ENCODE measurements at regions not wholly inside any gene's neighbourhood (a gene's known extent, or its start where the extent isn't known, plus 50 kb on each side); places are given as distances from the start of the nearest gene placed in this dataset.

DNA sequence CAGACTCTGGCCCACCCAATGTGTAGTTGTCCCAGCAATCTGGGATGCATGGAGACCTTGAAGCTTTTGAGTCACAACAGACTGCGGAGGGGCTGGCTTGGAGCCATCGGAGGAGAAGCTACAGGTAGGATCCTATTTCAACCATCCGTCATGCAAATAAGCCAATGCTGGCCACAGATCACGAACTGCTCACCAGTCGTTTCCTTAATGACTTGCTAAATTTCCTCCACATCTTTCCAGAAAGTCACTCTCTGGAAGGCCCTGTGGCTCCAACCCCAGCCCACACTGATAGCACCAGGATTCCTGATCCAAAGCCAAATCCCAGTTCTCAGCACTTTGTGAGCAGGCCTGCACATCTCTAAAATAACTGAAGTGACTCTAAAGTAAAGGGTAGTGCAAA, 321.3 kb downstream of the RAB28 start:
- 86% methylated on average over 5 of the region's 5 CpGs; no CpG with 5 or more reads in 1 of the 2 donors for WGBS, 2 donors (ENCODE audit: low coverage in 1 of 2)
- intact Hi-C loops (cut with DNase I; ENCODE audit: low total_unique reads) = no loop called here
- TF ChIP-seq POLR2AphosphoS5 (IDR thresholded peaks at IDR 0.05) (no peak), EP300 (IDR thresholded peaks at IDR 0.05; ENCODE audit: low read depth) (no peak), POLR2A (IDR thresholded peaks at IDR 0.05) (no peak)
- TF ChIP-seq, protein P1, sequence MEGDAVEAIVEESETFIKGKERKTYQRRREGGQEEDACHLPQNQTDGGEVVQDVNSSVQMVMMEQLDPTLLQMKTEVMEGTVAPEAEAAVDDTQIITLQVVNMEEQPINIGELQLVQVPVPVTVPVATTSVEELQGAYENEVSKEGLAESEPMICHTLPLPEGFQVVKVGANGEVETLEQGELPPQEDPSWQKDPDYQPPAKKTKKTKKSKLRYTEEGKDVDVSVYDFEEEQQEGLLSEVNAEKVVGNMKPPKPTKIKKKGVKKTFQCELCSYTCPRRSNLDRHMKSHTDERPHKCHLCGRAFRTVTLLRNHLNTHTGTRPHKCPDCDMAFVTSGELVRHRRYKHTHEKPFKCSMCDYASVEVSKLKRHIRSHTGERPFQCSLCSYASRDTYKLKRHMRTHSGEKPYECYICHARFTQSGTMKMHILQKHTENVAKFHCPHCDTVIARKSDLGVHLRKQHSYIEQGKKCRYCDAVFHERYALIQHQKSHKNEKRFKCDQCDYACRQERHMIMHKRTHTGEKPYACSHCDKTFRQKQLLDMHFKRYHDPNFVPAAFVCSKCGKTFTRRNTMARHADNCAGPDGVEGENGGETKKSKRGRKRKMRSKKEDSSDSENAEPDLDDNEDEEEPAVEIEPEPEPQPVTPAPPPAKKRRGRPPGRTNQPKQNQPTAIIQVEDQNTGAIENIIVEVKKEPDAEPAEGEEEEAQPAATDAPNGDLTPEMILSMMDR (IDR thresholded peaks at IDR 0.05) = no peak
- Histone ChIP-seq H3K36me3 (no peaks in the 10 kb centered on the region), H3K4me1 (no peaks in the 10 kb centered on the region), H3K9me3 (no peaks in the 10 kb centered on the region), H3K27me3 (no peaks in the 10 kb centered on the region), H3K4me3 (no peak overlapping the region), H3K27ac (no peak overlapping the region)
- in situ Hi-C loops (cut with MboI; ENCODE audit: low pct_ligation_motif_present in 1 of 4, low pct_unique_long_range_greater_than_20kb in 1 of 4, low sequenced_read_pairs in 3 of 4) = no loop called here
- DNase-seq = no peak

DNA sequence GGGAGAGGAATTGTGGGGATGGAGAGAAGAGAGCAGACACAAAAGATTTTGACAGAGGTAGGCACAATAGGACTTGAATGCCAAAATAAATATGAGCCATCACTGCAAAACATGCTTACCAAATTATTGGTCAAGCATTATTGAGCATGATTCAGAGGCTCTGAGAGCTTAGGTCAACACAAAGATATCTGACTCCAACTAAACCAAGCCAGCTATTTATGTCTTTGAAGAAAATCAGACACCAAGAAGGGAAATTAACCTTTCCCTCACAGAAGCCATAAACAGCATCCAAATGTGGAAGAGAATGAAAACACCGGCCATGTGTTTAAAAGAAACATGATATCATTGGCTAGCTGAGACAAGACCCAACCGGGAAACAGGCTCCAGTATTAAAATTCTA, 323.2 kb downstream of the RAB28 start:
- H3K4me1 ChIP-seq = no peaks in the 10 kb centered on the region
- intact Hi-C loops (cut with DNase I; ENCODE audit: low total_unique reads) (no loop called here), in situ Hi-C loops (cut with MboI; ENCODE audit: low pct_ligation_motif_present in 1 of 4, low pct_unique_long_range_greater_than_20kb in 1 of 4, low sequenced_read_pairs in 3 of 4) (no loop called here)
- H3K36me3 ChIP-seq = no peaks in the 10 kb centered on the region
- no peak for DNase-seq
- TF ChIP-seq POLR2AphosphoS5 (IDR thresholded peaks at IDR 0.05) (no peak), EP300 (IDR thresholded peaks at IDR 0.05; ENCODE audit: low read depth) (no peak), POLR2A (IDR thresholded peaks at IDR 0.05) (no peak)
- TF ChIP-seq, protein P1 (IDR thresholded peaks at IDR 0.05) = no peak
- no peaks in the 10 kb centered on the region for H3K27me3 ChIP-seq
- WGBS, 2 donors (ENCODE audit: low coverage in 1 of 2) = 36 to 60% methylated on average over 2 of the region's 2 CpGs
- no peaks in the 10 kb centered on the region for H3K9me3 ChIP-seq
- no peak overlapping the region for H3K27ac ChIP-seq
- no peak overlapping the region for H3K4me3 ChIP-seq

DNA sequence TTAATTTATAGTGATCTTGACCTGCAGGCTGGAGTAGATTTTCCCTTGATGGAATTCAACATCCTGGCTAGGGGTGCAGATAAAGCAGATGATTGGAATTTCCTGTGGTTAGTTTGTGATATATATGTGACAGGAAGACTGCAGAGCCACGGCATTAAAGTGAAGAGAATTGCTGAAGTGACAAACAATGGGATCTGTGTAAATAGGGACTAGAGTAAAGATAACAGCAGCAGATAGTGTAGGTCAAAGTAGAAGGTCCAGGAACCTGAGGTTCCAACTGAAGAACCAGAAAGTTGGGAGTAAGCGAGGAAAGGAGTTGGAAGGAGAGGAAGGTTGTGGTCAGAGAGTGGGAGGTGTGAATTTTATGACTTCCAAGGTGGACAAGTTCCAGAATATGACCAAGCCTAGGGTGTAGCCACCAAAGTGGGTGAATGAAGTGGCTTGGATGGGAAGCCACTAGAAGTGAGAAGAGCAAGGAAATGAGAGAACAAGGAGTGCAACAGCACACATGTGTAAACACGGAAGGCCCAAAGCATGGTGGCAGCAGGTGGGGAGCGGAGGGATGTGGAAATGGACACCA, 325.0 kb downstream of the RAB28 start:
- 71 to 73% methylated on average over 4 of the region's 4 CpGs for WGBS, 2 donors (ENCODE audit: low coverage in 1 of 2)
- Histone ChIP-seq H3K4me3 (no peak overlapping the region), H3K36me3 (no peaks in the 10 kb centered on the region), H3K27ac (no peak overlapping the region), H3K4me1 (no peaks in the 10 kb centered on the region), H3K9me3 (no peaks in the 10 kb centered on the region), H3K27me3 (no peaks in the 10 kb centered on the region)
- in situ Hi-C loops (cut with MboI; ENCODE audit: low pct_ligation_motif_present in 1 of 4, low pct_unique_long_range_greater_than_20kb in 1 of 4, low sequenced_read_pairs in 3 of 4) = no loop called here
- DNase-seq = no peak
- no peak for TF ChIP-seq POLR2AphosphoS5 (IDR thresholded peaks at IDR 0.05)
- no peak for TF ChIP-seq POLR2A (IDR thresholded peaks at IDR 0.05)
- TF ChIP-seq, protein P1 (IDR thresholded peaks at IDR 0.05) = no peak
- no peak for TF ChIP-seq EP300 (IDR thresholded peaks at IDR 0.05; ENCODE audit: low read depth)
- intact Hi-C loops (cut with DNase I; ENCODE audit: low total_unique reads) = no loop called here

DNA sequence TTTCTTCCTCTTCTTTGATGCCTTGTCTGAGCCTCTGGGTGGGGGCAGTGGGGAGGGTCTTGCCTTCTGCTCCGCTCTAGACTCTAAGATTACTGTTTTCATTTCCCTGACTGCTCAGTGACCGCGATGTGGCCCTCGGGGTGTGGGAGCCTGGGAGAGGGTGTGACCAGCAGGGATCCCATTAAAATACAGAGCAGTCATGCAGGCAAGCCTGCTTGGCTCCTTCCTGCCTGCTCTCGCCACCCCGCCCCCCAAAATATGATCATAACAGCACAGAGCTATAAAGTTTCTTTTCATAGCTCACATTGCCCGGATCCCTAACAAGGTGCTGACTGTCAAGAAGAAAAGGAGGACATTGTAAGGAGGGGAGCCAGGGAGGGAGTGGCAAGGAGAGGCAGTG, 332.9 kb downstream of the RAB28 start:
- Histone ChIP-seq H3K4me1 (no peaks in the 10 kb centered on the region), H3K27me3 (no peaks in the 10 kb centered on the region), H3K27ac (peak overlapping the region in 2 of 4 donors; percentile 12 to 18), H3K36me3 (no peaks in the 10 kb centered on the region), H3K9me3 (no peaks in the 10 kb centered on the region), H3K4me3 (no peak overlapping the region)
- intact Hi-C loops (cut with DNase I; ENCODE audit: low total_unique reads) (no loop called here), in situ Hi-C loops (cut with MboI; ENCODE audit: low pct_ligation_motif_present in 1 of 4, low pct_unique_long_range_greater_than_20kb in 1 of 4, low sequenced_read_pairs in 3 of 4) (no loop called here)
- TF ChIP-seq POLR2A (IDR thresholded peaks at IDR 0.05) (no peak), POLR2AphosphoS5 (IDR thresholded peaks at IDR 0.05) (no peak), EP300 (IDR thresholded peaks at IDR 0.05; ENCODE audit: low read depth) (no peak)
- TF ChIP-seq, protein P1 (IDR thresholded peaks at IDR 0.05) = no peak
- WGBS, 2 donors (ENCODE audit: low coverage in 1 of 2) = 42 to 63% methylated on average over 4 to 7 of the region's 7 CpGs
- DNase-seq = peak; percentile 22

Data from transverse colon (tissue), 4 donors.